Activated CD4-positive, alpha-beta memory T cell treated with anti-CD3 and anti-CD28 coated beads for 36 hours (primary cell): ENCODE measurements at regions not wholly inside any gene's neighbourhood (a gene's known extent, or its start where the extent isn't known, plus 50 kb on each side); places are given as distances from the start of the nearest gene placed in this dataset.
"Not testable (repeated sequence)": the region's sequence is repeated elsewhere in the genome, so short reads cannot be mapped to it uniquely, and the experiment has no call there.

Source experiments
- CTCF ChIA-PET: fragments of 350-600 bp; sonication (Branson Sonifier 250); formaldehyde crosslinking; loops from one replicate; lab custom pipeline; 2021; ENCODE audit warnings: antibody characterized with exemption, inconsistent platforms; lab: Charles Lee
- POLR2A ChIA-PET: fragments of 350-600 bp; sonication (Branson Sonifier 250); formaldehyde crosslinking; loops from one replicate; lab custom pipeline; 2021; ENCODE audit warnings: antibody characterized with exemption; lab: Charles Lee
- DNase-seq: peaks from one replicate; pipeline ENCODE4 v3.0.0-alpha.2; 2020
- H3K27ac Mint-ChIP-seq: one replicate; pipeline ENCODE4 v1.8.0; 2021; ENCODE audit warnings: mixed read lengths
- H3K27me3 Mint-ChIP-seq: one replicate; pipeline ENCODE4 v1.8.0; 2021; ENCODE audit warnings: mixed read lengths
- H3K36me3 Mint-ChIP-seq: one replicate; pipeline ENCODE4 v1.8.0; 2021; ENCODE audit warnings: mixed read lengths
- H3K4me1 Mint-ChIP-seq: one replicate; pipeline ENCODE4 v1.8.0; 2021; ENCODE audit warnings: low read depth, mixed read lengths
- H3K4me3 Mint-ChIP-seq: one replicate; pipeline ENCODE4 v1.8.0; 2021; ENCODE audit warnings: mild to moderate bottlenecking, mixed read lengths
- H3K9me3 Mint-ChIP-seq: one replicate; pipeline ENCODE4 v1.8.0; 2021; ENCODE audit warnings: mixed read lengths
- intact Hi-C: fragments of 100-400 bp; cut with micrococcal nuclease; formaldehyde crosslinking; loops from one replicate; pipeline ENCODE4 v1.15.1; 2023

DNA sequence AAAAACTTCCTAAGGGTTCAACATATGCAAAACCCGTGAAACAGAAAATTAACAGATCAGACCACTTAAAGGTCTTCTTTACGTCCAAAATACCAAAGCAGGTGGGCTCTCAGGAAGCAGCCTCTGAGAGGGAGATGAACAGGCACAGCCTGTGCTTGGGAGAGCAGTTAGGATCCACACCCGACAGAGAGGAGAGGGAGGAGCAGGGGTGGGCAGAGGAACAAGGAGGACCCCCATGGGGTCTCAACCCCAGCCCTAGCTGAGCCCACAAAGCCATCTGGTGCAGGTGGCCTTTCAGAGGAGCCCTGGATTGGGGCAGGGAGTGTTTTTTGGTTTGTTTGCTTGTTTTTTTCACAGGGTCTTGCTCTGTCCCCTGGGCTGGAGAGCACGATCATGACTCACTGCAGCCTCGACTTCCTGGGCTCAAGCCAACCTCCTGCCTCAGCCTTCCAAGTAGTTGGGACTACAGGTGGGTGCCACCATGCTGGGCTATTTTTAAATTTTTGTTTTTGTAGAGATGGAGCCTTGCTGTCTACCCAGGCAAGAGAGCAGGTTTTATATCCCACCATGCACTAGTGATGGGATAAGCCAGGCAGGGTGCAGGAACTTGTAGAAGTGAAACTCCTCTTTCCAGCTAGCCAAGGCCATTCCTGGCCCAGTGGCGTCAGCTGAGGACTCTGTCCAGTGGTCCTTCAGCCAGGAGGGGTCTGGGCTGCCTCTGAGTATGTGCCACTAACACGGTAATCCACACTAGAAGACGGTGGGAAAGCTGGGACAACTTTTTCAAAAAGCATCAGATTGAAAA lies 154.1 kb upstream of the HDAC4 start:
- CTCF ChIA-PET = no interaction called here
- H3K36me3 Mint-ChIP-seq = no peaks in the 10 kb centered on the region
- DNase-seq = no peak
- POLR2A ChIA-PET = interaction anchor here (1.4 kb wide), 1 partner anchor 15 kb away, joined by 3 read pairs; no protein-coding TSS in a partner anchor
- no peaks in the 10 kb centered on the region for H3K9me3 Mint-ChIP-seq
- peaks cover 8% of the 10 kb centered on the region for H3K27me3 Mint-ChIP-seq
- no peak overlapping the region for H3K4me3 Mint-ChIP-seq
- peaks cover 10% of the 10 kb centered on the region for H3K4me1 Mint-ChIP-seq
- no peak overlapping the region for H3K27ac Mint-ChIP-seq
- intact Hi-C loops = no loop called here

DNA sequence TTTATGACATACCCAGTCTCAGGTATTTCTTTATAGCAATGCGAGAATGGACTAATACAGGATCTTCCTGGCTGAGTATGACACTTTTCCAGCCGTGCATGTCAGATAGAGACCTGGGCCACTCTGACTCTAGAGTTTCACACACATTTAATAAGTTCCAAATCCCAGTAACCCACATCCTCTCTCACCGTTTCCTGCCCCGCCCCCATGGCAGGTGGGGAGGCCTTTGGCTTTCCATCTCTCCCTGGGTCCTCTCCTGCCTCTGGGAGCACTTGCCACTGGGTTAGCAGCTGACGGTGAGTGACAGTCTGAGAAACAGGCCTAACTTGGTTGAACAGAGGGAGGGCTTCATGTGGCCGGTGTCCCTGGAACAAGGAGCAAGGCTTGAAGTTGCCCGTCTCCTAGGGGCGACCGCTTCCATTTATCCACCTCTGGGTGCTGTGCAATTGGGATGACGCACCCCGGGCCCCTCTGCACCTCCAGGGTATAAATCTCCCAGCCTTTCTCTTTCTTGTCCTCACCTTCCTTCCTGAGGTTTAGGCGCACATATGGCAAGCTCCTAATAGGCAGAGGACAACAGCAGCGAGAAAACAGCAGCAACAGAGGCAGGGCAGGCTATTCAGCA lies 152.7 kb upstream of the HDAC4 start:
- peaks cover 22% of the 10 kb centered on the region for H3K4me1 Mint-ChIP-seq
- H3K27me3 Mint-ChIP-seq = peaks cover 13% of the 10 kb centered on the region
- H3K27ac Mint-ChIP-seq = no peak overlapping the region
- peak; percentile 22 for DNase-seq
- CTCF ChIA-PET = no interaction called here
- H3K9me3 Mint-ChIP-seq = no peaks in the 10 kb centered on the region
- intact Hi-C loops = no loop called here
- H3K4me3 Mint-ChIP-seq = no peak overlapping the region
- POLR2A ChIA-PET = no interaction called here
- H3K36me3 Mint-ChIP-seq = no peaks in the 10 kb centered on the region

DNA sequence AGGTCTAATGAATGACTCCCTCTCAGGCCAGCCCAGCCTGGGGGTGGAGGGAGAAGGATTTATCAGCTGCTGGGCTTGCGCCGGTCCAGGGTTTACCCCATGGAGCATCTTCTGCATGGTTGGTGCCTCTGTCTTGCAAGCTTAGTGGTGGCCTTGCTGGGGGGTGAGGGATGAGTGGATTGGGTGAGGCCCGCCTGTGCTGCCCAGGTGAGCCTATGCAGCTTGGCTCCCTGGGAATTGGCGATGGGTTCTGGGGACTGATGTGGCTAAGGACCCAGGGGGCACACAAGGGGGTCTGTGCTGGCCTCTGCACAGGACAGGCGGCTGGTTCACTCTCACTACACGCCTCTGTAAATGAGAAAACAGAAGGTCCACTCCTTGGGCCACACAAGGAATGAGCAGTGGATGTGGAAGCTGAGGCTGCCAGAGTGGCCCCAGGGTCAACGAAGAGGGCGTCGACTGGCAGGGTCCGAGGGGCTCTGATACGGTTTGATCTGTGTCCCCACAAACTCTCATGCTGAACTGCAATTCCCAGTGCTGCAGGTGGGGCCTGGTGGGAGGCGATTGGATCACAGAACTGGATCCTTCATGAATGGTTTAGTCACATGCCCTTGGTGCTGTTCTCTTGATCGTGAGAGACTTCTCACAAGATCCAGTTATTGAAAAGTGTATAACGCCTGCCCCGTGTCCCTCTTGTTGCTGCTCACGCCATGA lies 151.6 kb upstream of the HDAC4 start:
- Mint-ChIP-seq H3K4me1 (peaks cover 32% of the 10 kb centered on the region), H3K9me3 (no peaks in the 10 kb centered on the region), H3K27me3 (peaks cover 13% of the 10 kb centered on the region), H3K27ac (no peak overlapping the region), H3K4me3 (no peak overlapping the region), H3K36me3 (no peaks in the 10 kb centered on the region)
- no peak for DNase-seq
- ChIA-PET POLR2A (no interaction called here), CTCF (no interaction called here)
- intact Hi-C loops = no loop called here

GRCh38 chr2:239551206-239551605 lies 150.4 kb upstream of the HDAC4 start:
- Mint-ChIP-seq H3K4me1 (peaks cover 33% of the 10 kb centered on the region), H3K4me3 (no peak overlapping the region), H3K36me3 (no peaks in the 10 kb centered on the region), H3K9me3 (no peaks in the 10 kb centered on the region), H3K27ac (no peak overlapping the region), H3K27me3 (peaks cover 13% of the 10 kb centered on the region)
- intact Hi-C loops = no loop called here
- DNase-seq = no peak
- ChIA-PET CTCF (no interaction called here), POLR2A (no interaction called here)

GRCh38 chr2:239550357-239550756 lies 149.5 kb upstream of the HDAC4 start:
- no peaks in the 10 kb centered on the region for H3K9me3 Mint-ChIP-seq
- intact Hi-C loops = no loop called here
- H3K4me3 Mint-ChIP-seq = no peak overlapping the region
- H3K4me1 Mint-ChIP-seq = peaks cover 41% of the 10 kb centered on the region
- POLR2A ChIA-PET = no interaction called here
- no peak for DNase-seq
- H3K36me3 Mint-ChIP-seq = no peaks in the 10 kb centered on the region
- CTCF ChIA-PET = no interaction called here
- H3K27me3 Mint-ChIP-seq = peaks cover 17% of the 10 kb centered on the region
- no peak overlapping the region for H3K27ac Mint-ChIP-seq

GRCh38 chr2:239549711-239550255 lies 149.0 kb upstream of the HDAC4 start:
- H3K4me3 Mint-ChIP-seq = no peak overlapping the region
- ChIA-PET POLR2A (no interaction called here), CTCF (no interaction called here)
- H3K9me3 Mint-ChIP-seq = no peaks in the 10 kb centered on the region
- no peak overlapping the region for H3K27ac Mint-ChIP-seq
- peaks cover 17% of the 10 kb centered on the region for H3K27me3 Mint-ChIP-seq
- H3K4me1 Mint-ChIP-seq = peaks cover 47% of the 10 kb centered on the region
- intact Hi-C loops = loop anchor here (10.0 kb wide), 1 partner anchor 225 kb away; no protein-coding TSS in a partner anchor
- no peaks in the 10 kb centered on the region for H3K36me3 Mint-ChIP-seq
- no peak for DNase-seq

GRCh38 chr2:239548965-239549595 lies 148.3 kb upstream of the HDAC4 start:
- no peak overlapping the region for H3K27ac Mint-ChIP-seq
- H3K4me3 Mint-ChIP-seq = no peak overlapping the region
- ChIA-PET POLR2A (interaction anchor here (1.0 kb wide), 1 partner anchor 137 kb away, joined by 3 read pairs; no protein-coding TSS in a partner anchor), CTCF (no interaction called here)
- no peak for DNase-seq
- intact Hi-C loops = loop anchor here (10.0 kb wide), 1 partner anchor 224 kb away; no protein-coding TSS in a partner anchor
- no peaks in the 10 kb centered on the region for H3K9me3 Mint-ChIP-seq
- peaks cover 19% of the 10 kb centered on the region for H3K27me3 Mint-ChIP-seq
- peaks cover 53% of the 10 kb centered on the region for H3K4me1 Mint-ChIP-seq
- no peaks in the 10 kb centered on the region for H3K36me3 Mint-ChIP-seq

DNA sequence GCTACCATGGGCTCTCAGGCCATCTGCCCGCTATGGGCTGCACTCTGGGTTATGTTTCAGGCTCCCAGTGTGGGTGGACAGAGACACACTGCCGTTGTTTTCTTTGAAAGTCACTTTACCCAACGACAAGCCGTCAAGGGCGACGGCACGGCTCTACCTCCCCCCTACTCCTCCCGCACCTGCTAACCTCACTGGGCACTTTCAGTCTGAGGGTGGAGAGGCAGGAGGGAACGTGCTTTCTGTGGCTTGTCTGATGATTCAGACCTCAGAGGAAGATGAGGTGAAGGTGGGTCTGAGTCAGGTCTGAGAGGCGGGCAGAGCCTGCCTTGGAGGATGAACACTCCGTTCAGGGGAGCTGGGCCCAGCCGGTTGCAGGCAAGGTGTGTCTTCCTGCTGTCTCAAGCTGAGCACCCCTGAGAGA lies 147.6 kb upstream of the HDAC4 start:
- H3K4me3 Mint-ChIP-seq = no peak overlapping the region
- POLR2A ChIA-PET = interaction anchor here (1.0 kb wide), 1 partner anchor 136 kb away, joined by 3 read pairs; no protein-coding TSS in a partner anchor
- peaks cover 56% of the 10 kb centered on the region for H3K4me1 Mint-ChIP-seq
- H3K27ac Mint-ChIP-seq = no peak overlapping the region
- DNase-seq = peak; percentile 88
- intact Hi-C loops = loop anchor here (10.0 kb wide), 1 partner anchor 224 kb away; no protein-coding TSS in a partner anchor
- H3K27me3 Mint-ChIP-seq = peaks cover 19% of the 10 kb centered on the region
- H3K9me3 Mint-ChIP-seq = no peaks in the 10 kb centered on the region
- CTCF ChIA-PET = no interaction called here
- no peaks in the 10 kb centered on the region for H3K36me3 Mint-ChIP-seq

DNA sequence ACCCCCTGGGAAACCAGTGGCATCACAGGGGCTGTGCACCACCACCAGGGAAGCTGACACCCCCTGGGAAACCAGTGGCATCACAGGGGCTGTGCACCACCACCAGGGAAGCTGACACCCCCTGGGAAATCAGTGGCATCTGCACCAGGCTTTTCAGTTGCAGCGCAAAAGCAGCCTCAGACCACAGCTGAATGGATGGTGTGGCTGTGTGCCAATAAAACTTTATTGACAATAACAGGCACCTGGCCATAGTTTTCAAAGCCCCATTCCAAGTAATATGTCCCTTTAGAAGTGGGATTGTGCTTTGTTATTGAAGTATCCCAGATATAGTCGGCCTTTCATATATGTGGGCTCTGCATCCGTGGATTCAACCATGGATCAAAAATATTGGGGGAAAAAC lies 146.3 kb upstream of the HDAC4 start:
- H3K27ac Mint-ChIP-seq, DNase-seq, H3K4me3 Mint-ChIP-seq, CTCF ChIA-PET, H3K36me3 Mint-ChIP-seq, POLR2A ChIA-PET, H3K9me3 Mint-ChIP-seq: not testable (repeated sequence)
- Mint-ChIP-seq H3K27me3 (peaks cover 24% of the 10 kb centered on the region), H3K4me1 (peaks cover 47% of the 10 kb centered on the region)
- intact Hi-C loops = loop anchor here (10.0 kb wide), 1 partner anchor 222 kb away; no protein-coding TSS in a partner anchor

DNA sequence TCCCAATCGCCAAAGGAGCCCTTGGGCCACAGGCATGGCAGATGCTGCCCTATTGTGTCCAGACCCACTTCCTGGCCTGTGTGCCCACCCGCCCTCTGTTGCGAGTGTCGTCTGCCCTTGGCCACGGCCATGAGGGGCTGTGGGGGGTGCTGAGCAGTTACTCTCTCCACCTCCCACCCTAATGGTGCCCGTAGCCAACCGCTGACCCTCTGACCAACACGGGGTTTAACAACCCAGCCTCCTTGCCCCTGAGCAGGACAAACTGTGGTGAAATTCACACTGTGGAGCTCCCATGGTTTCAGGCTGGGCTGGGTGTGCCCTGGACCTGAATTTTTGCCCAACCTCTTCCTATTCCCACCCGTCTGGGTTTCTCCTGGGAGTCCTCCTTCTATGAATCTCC lies 145.7 kb upstream of the HDAC4 start:
- no peak overlapping the region for H3K27ac Mint-ChIP-seq
- POLR2A ChIA-PET = no interaction called here
- H3K27me3 Mint-ChIP-seq = peaks cover 25% of the 10 kb centered on the region
- no peaks in the 10 kb centered on the region for H3K9me3 Mint-ChIP-seq
- H3K36me3 Mint-ChIP-seq = no peaks in the 10 kb centered on the region
- peaks cover 47% of the 10 kb centered on the region for H3K4me1 Mint-ChIP-seq
- CTCF ChIA-PET = no interaction called here
- intact Hi-C loops = loop anchor here (10.0 kb wide), 1 partner anchor 222 kb away; no protein-coding TSS in a partner anchor
- no peak for DNase-seq
- H3K4me3 Mint-ChIP-seq = no peak overlapping the region

DNA sequence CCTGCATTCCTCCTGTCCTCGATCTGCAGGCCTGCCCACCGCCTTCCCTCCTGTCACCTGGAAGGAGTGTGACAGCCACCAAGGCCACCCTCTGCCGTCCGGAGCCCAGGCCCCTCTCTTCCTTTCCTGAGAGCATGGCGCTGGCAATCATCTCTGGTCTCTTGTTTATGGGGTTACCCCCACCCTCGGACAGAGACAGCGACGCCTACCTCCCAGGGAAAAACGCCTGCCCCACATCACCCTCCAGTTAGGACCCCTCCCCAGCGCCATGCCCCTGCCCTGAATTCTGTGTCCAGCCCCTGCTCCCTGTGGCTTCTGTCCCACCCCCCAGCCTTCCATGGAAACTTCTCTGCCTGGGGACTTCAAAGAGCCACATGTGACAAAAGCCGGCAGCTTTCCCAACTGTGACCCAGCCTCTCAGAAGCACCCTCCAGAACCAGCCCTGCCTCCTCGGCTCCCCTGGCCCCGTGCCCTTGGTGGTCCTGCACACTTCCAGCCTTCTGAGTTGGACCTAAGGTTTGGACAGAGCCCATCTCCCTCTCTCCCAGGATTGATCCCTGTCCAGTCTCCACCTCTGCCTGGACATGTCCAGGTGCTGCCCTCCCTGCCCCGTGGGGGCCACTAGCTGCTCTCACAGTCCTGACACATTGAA lies 145.0 kb upstream of the HDAC4 start:
- Mint-ChIP-seq H3K4me1 (peaks cover 47% of the 10 kb centered on the region), H3K9me3 (peaks cover 2% of the 10 kb centered on the region), H3K36me3 (no peaks in the 10 kb centered on the region), H3K27ac (no peak overlapping the region), H3K27me3 (peaks cover 26% of the 10 kb centered on the region), H3K4me3 (no peak overlapping the region)
- no peak for DNase-seq
- ChIA-PET POLR2A (no interaction called here), CTCF (no interaction called here)
- intact Hi-C loops = loop anchor here (10.0 kb wide), 1 partner anchor 221 kb away; no protein-coding TSS in a partner anchor
